SH-SY5Y (cell line): ENCODE measurements at regions not wholly inside any gene's neighbourhood (a gene's known extent, or its start where the extent isn't known, plus 50 kb on each side); places are given as distances from the start of the nearest gene placed in this dataset.

Source experiments
- GATA2 ChIP-seq: IDR thresholded peaks from 2 replicates; pipeline ENCODE4 v1.6.1; 2011; ENCODE audit warnings: mild to moderate bottlenecking, low read depth, low read length
- GATA3 ChIP-seq: IDR thresholded peaks from 2 replicates; pipeline ENCODE4 v1.6.1; 2011; ENCODE audit warnings: low read depth, mild to moderate bottlenecking, low read length, moderate library complexity

DNA sequence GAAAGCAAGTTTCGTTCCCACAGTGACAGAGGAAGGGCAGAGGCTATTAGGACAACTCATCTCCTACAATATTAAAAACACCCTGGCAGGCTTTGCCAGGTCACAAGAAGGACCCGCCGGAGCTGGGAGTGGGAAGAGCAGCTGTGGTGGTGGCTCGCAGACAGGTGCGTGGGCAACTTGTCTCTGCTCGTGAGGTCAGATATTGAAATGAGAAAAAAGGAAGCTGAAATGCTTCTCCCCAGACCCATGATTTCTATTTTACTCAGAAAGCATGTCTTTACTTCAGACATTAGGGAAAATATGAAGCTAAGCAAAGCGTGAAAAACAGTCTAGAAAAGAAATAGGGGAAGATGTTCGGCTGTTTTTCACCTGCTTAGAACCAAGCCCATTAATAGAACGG is 166.3 kb upstream of the EEF1E1 start:
- no peak for TF ChIP-seq GATA3
- TF ChIP-seq GATA2, result no peak
